IMR-90 (cell line): ENCODE measurements at regions not wholly inside any gene's neighbourhood (a gene's known extent, or its start where the extent isn't known, plus 50 kb on each side); places are given as distances from the start of the nearest gene placed in this dataset.

Experiments
- CEBPB ChIP-seq: IDR thresholded peaks from 2 replicates; pipeline ENCODE4 v1.6.1; 2012; ENCODE audit warnings: low read depth, low read length, improper control_type of control experiment
- CTCF ChIP-seq: conservative IDR thresholded peaks from 2 replicates; pipeline ENCODE4 v1.5.1; 2012; ENCODE audit warnings: mild to moderate bottlenecking, low read depth, low read length, improper control_type of control experiment
- MAFK ChIP-seq: IDR thresholded peaks from 2 replicates; pipeline ENCODE4 v1.6.1; 2012; ENCODE audit warnings: low read depth, low read length, improper control_type of control experiment
- MAZ ChIP-seq: IDR thresholded peaks from 2 replicates; pipeline ENCODE4 v1.6.1; 2012; ENCODE audit warnings: low read depth, mild to moderate bottlenecking, low read length, improper control_type of control experiment, moderate library complexity, borderline replicate concordance
- POLR2A ChIP-seq: IDR thresholded peaks from 2 replicates; pipeline ENCODE4 v1.6.1; 2012; ENCODE audit warnings: mild to moderate bottlenecking, low read depth, low read length
- RCOR1 ChIP-seq: IDR thresholded peaks from 2 replicates; pipeline ENCODE4 v1.6.1; 2012; ENCODE audit warnings: mild to moderate bottlenecking, low read length, improper control_type of control experiment; ENCODE audit not compliant: insufficient replicate concordance
- TF ChIP-seq, protein P1 (sequence below): fragments of 150-350 bp; IDR thresholded peaks from 2 replicates; pipeline ENCODE4 v1.6.1; 2017; ENCODE audit warnings: mild to moderate bottlenecking, antibody characterized with exemption, low read length, low read depth

DNA sequence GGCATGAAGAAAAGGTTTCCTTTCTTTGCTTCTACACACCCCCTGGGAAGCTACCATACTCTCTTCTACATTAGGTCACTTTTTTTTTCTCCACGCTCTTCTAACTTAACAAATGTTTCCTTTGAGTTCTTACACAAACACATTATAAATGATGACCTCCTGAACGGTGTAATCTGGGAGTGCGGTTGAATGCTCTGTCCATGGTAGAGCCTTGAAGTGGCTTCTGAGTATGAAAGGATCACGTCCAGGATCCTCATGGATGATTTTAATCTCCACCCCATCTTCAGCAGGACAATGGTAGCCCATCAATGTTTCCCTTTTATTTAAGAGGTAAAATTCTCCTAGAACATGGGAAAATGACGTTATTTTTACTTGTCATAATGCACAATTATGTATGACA lies 587.3 kb downstream of the SEMA5A start:
- TF ChIP-seq, protein P1, sequence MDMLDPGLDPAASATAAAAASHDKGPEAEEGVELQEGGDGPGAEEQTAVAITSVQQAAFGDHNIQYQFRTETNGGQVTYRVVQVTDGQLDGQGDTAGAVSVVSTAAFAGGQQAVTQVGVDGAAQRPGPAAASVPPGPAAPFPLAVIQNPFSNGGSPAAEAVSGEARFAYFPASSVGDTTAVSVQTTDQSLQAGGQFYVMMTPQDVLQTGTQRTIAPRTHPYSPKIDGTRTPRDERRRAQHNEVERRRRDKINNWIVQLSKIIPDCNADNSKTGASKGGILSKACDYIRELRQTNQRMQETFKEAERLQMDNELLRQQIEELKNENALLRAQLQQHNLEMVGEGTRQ, result no peak
- TF ChIP-seq MAZ (no peak), CEBPB (no peak), RCOR1 (no peak), POLR2A (no peak), CTCF (no peak), MAFK (no peak)
